A673 (cell line): ENCODE measurements at regions not wholly inside any gene's neighbourhood (a gene's known extent, or its start where the extent isn't known, plus 50 kb on each side); places are given as distances from the start of the nearest gene placed in this dataset.

Experiments
- BruUV-seq: library from RNA; stranded (reverse); fragments of 400-500 nt; replicated peaks from 2 replicates; lab custom pipeline; 2021; lab: Mats Ljungman, UMichigan
- CTCF ChIA-PET: fragments of 300-600 bp; sonication (Branson Sonifier 250); formaldehyde crosslinking; loops from one replicate; lab custom pipeline; 2022; ENCODE audit warnings: antibody characterized with exemption; lab: Charles Lee
- POLR2A ChIA-PET: fragments of 300-600 bp; sonication (Branson Sonifier 250); formaldehyde crosslinking; loops from one replicate; lab custom pipeline; 2022; ENCODE audit warnings: antibody characterized with exemption; ENCODE audit not compliant: low non-redundant PET; lab: Charles Lee
- DNase-seq: peaks from one replicate; pipeline ENCODE4 v3.0.0-alpha.2; 2015; ENCODE audit warnings: low spot score
- H3K27ac ChIP-seq: fragments of 200-600 bp; sonication (generic); 2 replicates; pipeline ENCODE4 v1.5.1; 2016; ENCODE audit warnings: mixed run types, low read depth, mild to moderate bottlenecking, mixed read lengths, antibody characterized with exemption, low read length; ENCODE audit not compliant: poor library complexity, severe bottlenecking
- H3K27me3 ChIP-seq: fragments of 200-600 bp; sonication (generic); replicated peaks from 2 replicates; pipeline ENCODE4 v1.6.1; 2017; ENCODE audit warnings: mixed run types, low read depth, mild to moderate bottlenecking, mixed read lengths, antibody characterized with exemption, low read length; ENCODE audit not compliant: insufficient read depth, poor library complexity
- H3K36me3 ChIP-seq: fragments of 200-600 bp; sonication (generic); 2 replicates; pipeline ENCODE4 v1.6.1; 2016; ENCODE audit warnings: mixed run types, mild to moderate bottlenecking, mixed read lengths, antibody characterized with exemption, low read length; ENCODE audit not compliant: insufficient read depth, poor library complexity, severe bottlenecking
- H3K4me1 ChIP-seq: fragments of 200-600 bp; sonication (generic); 2 replicates; pipeline ENCODE4 v1.6.1; 2017; ENCODE audit warnings: mixed run types, mild to moderate bottlenecking, mixed read lengths, antibody characterized with exemption, low read length; ENCODE audit not compliant: insufficient read depth, poor library complexity, severe bottlenecking
- H3K4me3 ChIP-seq: fragments of 200-600 bp; sonication (generic); 2 replicates; pipeline ENCODE4 v1.5.1; 2016; ENCODE audit warnings: low read depth, mixed run types, mild to moderate bottlenecking, mixed read lengths, low read length; ENCODE audit not compliant: poor library complexity, severe bottlenecking
- H3K9me3 ChIP-seq: fragments of 200-600 bp; sonication (generic); 2 replicates; pipeline ENCODE4 v1.6.1; 2016; ENCODE audit warnings: mixed run types, low read depth, mild to moderate bottlenecking, mixed read lengths, antibody characterized with exemption, low read length; ENCODE audit not compliant: poor library complexity, severe bottlenecking
- CTCF ChIP-seq: fragments of 300-800, 200-600 bp; sonication (generic); conservative IDR thresholded peaks from 2 replicates; pipeline ENCODE4 v1.5.1; 2017; ENCODE audit warnings: low read depth, mild to moderate bottlenecking, antibody characterized with exemption, low read length, moderate library complexity, mixed read lengths
- EZH2 ChIP-seq: fragments of 200-600 bp; sonication (generic); IDR thresholded peaks from 2 replicates; pipeline ENCODE4 v1.6.1; 2017; ENCODE audit warnings: borderline replicate concordance, low read depth, mild to moderate bottlenecking, mixed read lengths, antibody characterized with exemption, low read length; ENCODE audit not compliant: poor library complexity, severe bottlenecking
- intact Hi-C: fragments of 100-400 bp; cut with micrococcal nuclease; formaldehyde crosslinking; loops from one replicate; pipeline ENCODE4 v1.10.0; 2022; ENCODE audit not compliant: unreplicated experiment

GRCh38 chr11:30653606-30654005 is 67.5 kb upstream of the MPPED2 start:
- Histone ChIP-seq H3K9me3 (no peaks in the 10 kb centered on the region), H3K27me3 (no peaks in the 10 kb centered on the region), H3K4me3 (no peak overlapping the region), H3K4me1 (no peaks in the 10 kb centered on the region), H3K36me3 (no peaks in the 10 kb centered on the region), H3K27ac (no peak overlapping the region)
- BruUV-seq = no TSS peak
- TF ChIP-seq CTCF = peak; percentile 37; the same call in 1 of the 2 replicates
- no peak for TF ChIP-seq EZH2
- ChIA-PET CTCF (no interaction called here), POLR2A (no interaction called here)
- peak; percentile 32 for DNase-seq
- intact Hi-C loops = loop anchor here (5.0 kb wide), 1 partner anchor 306 kb away; no protein-coding TSS in a partner anchor

- H3K4me1 ChIP-seq = no peaks in the 10 kb centered on the region
- no peak for TF ChIP-seq CTCF
- no peak for TF ChIP-seq EZH2
- no peak overlapping the region for H3K27ac ChIP-seq
- no peaks in the 10 kb centered on the region for H3K9me3 ChIP-seq
- DNase-seq = peak; percentile 48
- H3K27me3 ChIP-seq = no peaks in the 10 kb centered on the region
- no peaks in the 10 kb centered on the region for H3K36me3 ChIP-seq
- H3K4me3 ChIP-seq = no peak overlapping the region
- no TSS peak for BruUV-seq
- CTCF ChIA-PET = no interaction called here
- intact Hi-C loops = loop anchor here (5.0 kb wide), 1 partner anchor 306 kb away; no protein-coding TSS in a partner anchor
- POLR2A ChIA-PET = no interaction called here
Measured at GRCh38 chr11:30652801-30653200, 66.6 kb upstream of the MPPED2 start.

GRCh38 chr11:30650266-30650665 is 64.1 kb upstream of the MPPED2 start:
- Histone ChIP-seq H3K9me3 (no peaks in the 10 kb centered on the region), H3K4me3 (no peak overlapping the region), H3K36me3 (no peaks in the 10 kb centered on the region), H3K4me1 (no peaks in the 10 kb centered on the region), H3K27me3 (no peaks in the 10 kb centered on the region), H3K27ac (no peak overlapping the region)
- intact Hi-C loops = loop anchor here (5.0 kb wide), 1 partner anchor 303 kb away; no protein-coding TSS in a partner anchor
- BruUV-seq = no TSS peak
- TF ChIP-seq CTCF (no peak), EZH2 (no peak)
- CTCF ChIA-PET = no interaction called here
- no peak for DNase-seq
- POLR2A ChIA-PET = no interaction called here
